ENCODE measurements at regions not wholly inside any gene's neighbourhood (a gene's known extent, or its start where the extent isn't known, plus 50 kb on each side); places are given as distances from the start of the nearest gene placed in this dataset.
"Not testable (repeated sequence)": the region's sequence is repeated elsewhere in the genome, so short reads cannot be mapped to it uniquely, and the experiment has no call there.

DNA sequence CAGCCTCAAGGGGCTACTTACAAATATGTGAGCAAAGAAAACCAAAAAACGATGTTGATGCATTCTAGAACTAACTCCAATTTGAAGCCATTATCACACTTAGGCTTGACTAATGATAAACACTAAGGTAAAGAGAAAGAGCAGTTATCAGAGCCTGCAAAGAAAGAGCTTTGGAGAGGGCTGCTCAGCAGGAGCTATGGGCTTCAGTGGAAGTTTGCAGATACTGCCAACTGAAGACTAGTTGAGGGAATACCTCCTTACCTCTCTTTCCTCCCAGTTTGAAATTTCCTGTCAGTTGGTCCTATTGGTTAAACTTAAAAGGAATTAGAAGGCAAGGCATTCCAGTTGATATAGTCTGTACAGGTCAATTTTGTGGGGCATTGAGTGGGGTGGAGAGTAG is 498.1 kb upstream of the POT1 start:
- Histone ChIP-seq H3K27me3 (no peaks in the 10 kb centered on the region), H3K27ac (no peak overlapping the region), H3K4me3 (no peak overlapping the region), H3K4me1 (replicated peaks in 1 of 2) (no peaks in the 10 kb centered on the region), H3K9me3 (replicated peaks in 1 of 3) (no peaks in the 10 kb centered on the region), H3K36me3 (replicated peaks in 1 of 2) (no peaks in the 10 kb centered on the region)
- 23 to 32% (median 31%) methylated on average over 1 of the region's 1 CpG for WGBS, 4 donors
- DNase-seq, result no peak
- no peak for TF ChIP-seq POLR2A (IDR thresholded peaks at IDR 0.05)
- no peak for TF ChIP-seq CTCF (IDR thresholded peaks at IDR 0.05)
- intact Hi-C loops (cut with DNase I), result no loop called here

- Histone ChIP-seq H3K27ac (no peak overlapping the region), H3K4me1 (replicated peaks in 1 of 2) (no peaks in the 10 kb centered on the region), H3K9me3 (replicated peaks in 1 of 3) (no peaks in the 10 kb centered on the region), H3K4me3 (no peak overlapping the region), H3K36me3 (replicated peaks in 1 of 2) (no peaks in the 10 kb centered on the region), H3K27me3 (no peaks in the 10 kb centered on the region)
- TF ChIP-seq POLR2A (IDR thresholded peaks at IDR 0.05), result no peak
- intact Hi-C loops (cut with DNase I), result no loop called here
- DNase-seq, result no peak
- 68 to 80% (median 70%) methylated on average over 2 of the region's 2 CpGs for WGBS, 4 donors
These were observed 495.9 kb upstream of the POT1 start for GRCh38 chr7:125425506-125425905.

- H3K9me3 ChIP-seq (replicated peaks in 1 of 3), result no peaks in the 10 kb centered on the region
- no peak for DNase-seq
- no peak overlapping the region for H3K27ac ChIP-seq
- no peak for TF ChIP-seq CTCF (IDR thresholded peaks at IDR 0.05)
- no peak for TF ChIP-seq POLR2A (IDR thresholded peaks at IDR 0.05)
- no peaks in the 10 kb centered on the region for H3K36me3 ChIP-seq (replicated peaks in 1 of 2)
- H3K4me1 ChIP-seq (replicated peaks in 1 of 2), result no peaks in the 10 kb centered on the region
- WGBS, 4 donors, result 41 to 49% (median 45%) methylated on average over 3 of the region's 3 CpGs
- H3K27me3 ChIP-seq, result no peaks in the 10 kb centered on the region
- no peak overlapping the region for H3K4me3 ChIP-seq
- intact Hi-C loops (cut with DNase I), result no loop called here
These were observed 495.1 kb upstream of the POT1 start for GRCh38 chr7:125424721-125425120.

DNA sequence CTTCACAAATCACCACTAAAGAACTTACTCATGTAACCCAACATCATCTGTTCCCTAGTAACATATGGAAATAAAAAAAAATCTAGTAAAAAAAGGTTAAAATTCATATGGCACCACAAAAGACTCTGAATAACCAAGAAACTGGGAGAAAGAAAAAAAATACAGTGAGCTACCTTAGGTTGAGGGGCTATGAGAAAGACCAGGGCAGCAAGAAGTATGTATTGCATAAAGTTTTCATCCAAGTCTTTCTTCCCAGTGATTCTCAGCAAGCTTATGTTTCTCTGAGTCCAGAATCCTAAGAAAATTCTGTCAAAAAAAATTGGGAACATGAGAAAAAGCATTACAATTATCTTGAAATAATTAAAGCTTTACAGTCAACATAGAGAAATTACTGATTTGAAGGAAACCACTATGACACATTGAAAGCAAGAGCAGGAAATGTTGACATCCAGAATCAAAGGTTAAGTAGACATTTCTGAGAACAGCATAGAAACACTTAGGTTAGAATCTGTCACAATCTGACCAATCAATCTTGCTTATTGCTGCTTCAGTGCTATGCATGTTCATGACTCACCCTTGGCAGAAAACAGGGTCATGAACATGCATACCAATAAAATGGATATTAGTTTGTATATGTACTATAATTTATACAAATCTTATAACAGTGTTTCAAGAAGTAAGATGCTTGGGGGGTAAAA is 494.0 kb upstream of the POT1 start:
- Histone ChIP-seq H3K27me3 (no peaks in the 10 kb centered on the region), H3K36me3 (replicated peaks in 1 of 2) (no peaks in the 10 kb centered on the region), H3K4me1 (replicated peaks in 1 of 2) (no peaks in the 10 kb centered on the region), H3K4me3 (no peak overlapping the region), H3K27ac (no peak overlapping the region), H3K9me3 (replicated peaks in 1 of 3) (no peaks in the 10 kb centered on the region)
- TF ChIP-seq POLR2A (IDR thresholded peaks at IDR 0.05), result no peak
- no peak for TF ChIP-seq CTCF (IDR thresholded peaks at IDR 0.05)
- DNase-seq, result no peak
- intact Hi-C loops (cut with DNase I), result no loop called here

DNA sequence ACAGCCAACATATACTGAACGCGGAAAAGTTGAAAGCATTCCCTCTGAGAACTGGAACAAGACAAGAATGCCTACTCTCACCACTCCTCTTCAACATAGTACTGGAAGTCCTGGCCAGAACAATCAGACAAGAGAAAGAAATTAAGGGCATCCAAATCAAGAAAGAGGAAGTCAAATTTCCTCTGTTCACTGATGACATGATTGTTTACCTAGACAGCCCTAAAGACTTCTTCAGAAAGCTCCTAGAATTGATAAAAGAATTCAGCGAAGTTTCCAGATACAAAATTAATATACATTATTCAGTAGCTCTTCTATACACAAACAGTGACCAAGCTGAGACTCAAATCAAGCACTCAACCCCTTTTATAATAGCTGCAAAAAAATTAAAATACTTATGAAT is 491.8 kb upstream of the POT1 start:
- H3K4me1 ChIP-seq (replicated peaks in 1 of 2); DNase-seq; intact Hi-C loops (cut with DNase I); H3K4me3 ChIP-seq; H3K36me3 ChIP-seq (replicated peaks in 1 of 2); H3K9me3 ChIP-seq (replicated peaks in 1 of 3); H3K27ac ChIP-seq; H3K27me3 ChIP-seq: not testable (repeated sequence)
- 73 to 93% (median 89%) methylated on average over 3 of the region's 3 CpGs for WGBS, 4 donors

Data from adrenal gland (tissue), 9 donors.